Upper lobe of left lung (tissue), 6 donors: ENCODE measurements at regions not wholly inside any gene's neighbourhood (a gene's known extent, or its start where the extent isn't known, plus 50 kb on each side); places are given as distances from the start of the nearest gene placed in this dataset.

Source experiments
- ATAC-seq, 2 donors: fragments of 200-7000 bp; cut with Tn5 transposase; one replicate each; pipeline ENCODE4 v1.9.1; 2022; ENCODE audit warnings: mild to moderate bottlenecking in 2 of 2, moderate library complexity in 2 of 2; ENCODE audit not compliant: low FRiP score in 2 of 2
- DNase-seq, 2 donors: peaks; one replicate each; pipeline ENCODE4 v3.0.0-alpha.2; 2019 to 2020
- H3K27ac ChIP-seq, 4 donors: fragments of 200-600 bp; sonication (generic); one replicate each; pipeline ENCODE4 v1.5.1; 2016 to 2019
- H3K27me3 ChIP-seq, 4 donors: fragments of 200-600 bp; sonication (generic); one replicate each; pipeline ENCODE4 v1.5.1; 2017 to 2019
- H3K36me3 ChIP-seq, 4 donors: fragments of 200-600 bp; sonication (generic); one replicate each; pipeline ENCODE4 v1.5.1; 2016 to 2019
- H3K4me1 ChIP-seq, 4 donors: fragments of 200-600 bp; sonication (generic); one replicate each; pipeline ENCODE4 v1.5.1; 2018 to 2019
- H3K4me3 ChIP-seq, 4 donors: fragments of 200-600 bp; sonication (generic); one replicate each; pipeline ENCODE4 v1.5.1; 2017 to 2019; ENCODE audit warnings: mild to moderate bottlenecking in 2 of 4, moderate library complexity in 1 of 4
- H3K9me3 ChIP-seq, 4 donors: fragments of 200-600 bp; sonication (generic); one replicate each; pipeline ENCODE4 v1.5.1; 2018 to 2019
- EP300 ChIP-seq, 4 donors: sonication (generic); formaldehyde crosslinking; IDR thresholded peaks; one replicate each; pipeline ENCODE4 v1.5.1; 2017; ENCODE audit warnings: antibody characterized with exemption in 4 of 4, control low read depth in 2 of 4
- POLR2A ChIP-seq, 4 donors: fragments of 450-650 bp; IDR thresholded peaks; one replicate each; pipeline ENCODE4 v1.5.1; 2016 to 2017; ENCODE audit warnings: antibody characterized with exemption in 4 of 4, mild to moderate bottlenecking in 2 of 4
- POLR2AphosphoS5 ChIP-seq, 2 donors: sonication (generic); formaldehyde crosslinking; IDR thresholded peaks; one replicate each; pipeline ENCODE4 v1.5.1; 2017; ENCODE audit warnings: antibody characterized with exemption in 2 of 2
- WGBS, 2 donors: methylation state at CpG; one replicate each; pipeline ENCODE4 v1.1.5; 2017 to 2018; 5-methylcytosine and 5-hydroxymethylcytosine counted together
- TF ChIP-seq, protein P1 (sequence below), 6 experiments: fragments of 450-650 bp in 4 of 6; fragments of 200-600 bp in 2 of 6; sonication (generic) in 2 of 6; IDR thresholded peaks; one replicate each; pipeline ENCODE4 v1.5.1; 2016 to 2019; ENCODE audit warnings: antibody characterized with exemption in 6 of 6
- donor health status: DM: no; HTN: no; CAD: no; lungs with moderate emphysema.
- donor health status: DM: no; HTN: yes; CAD: no; lungs with severe emphysema.

DNA sequence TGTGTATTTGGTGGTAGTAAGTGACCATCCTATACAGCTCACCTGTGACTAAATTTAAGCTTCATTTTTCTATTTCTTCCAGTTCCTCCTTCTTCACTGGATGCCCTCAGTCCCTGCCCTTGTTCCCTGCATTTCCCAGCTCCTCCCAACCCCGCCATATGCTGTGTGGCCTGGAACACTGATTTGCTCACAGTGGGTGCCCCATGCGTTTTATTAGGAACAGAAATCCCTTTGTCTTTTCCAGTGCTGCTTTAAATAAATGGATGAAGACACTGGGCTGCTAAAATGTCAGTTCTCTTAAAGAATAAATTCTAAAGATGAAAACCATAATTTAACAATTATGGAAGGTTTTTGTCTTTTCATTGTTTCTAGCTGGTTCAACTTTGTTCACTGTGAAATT is 477.3 kb downstream of the DCDC2C start:
- H3K9me3 ChIP-seq: peaks cover 0 to 22% (median 9%) of the 10 kb centered on the region in 4 donors
- 79 to 84% methylated on average over 2 of the region's 2 CpGs for WGBS, 2 donors
- DNase-seq: no peak
- H3K4me3 ChIP-seq: no peak overlapping the region
- no peak for ATAC-seq
- H3K4me1 ChIP-seq: no peaks in the 10 kb centered on the region
- no peaks in the 10 kb centered on the region for H3K36me3 ChIP-seq
- TF ChIP-seq POLR2A (IDR thresholded peaks at IDR 0.05) (no peak), POLR2AphosphoS5 (IDR thresholded peaks at IDR 0.05) (no peak), EP300 (IDR thresholded peaks at IDR 0.05) (no peak)
- TF ChIP-seq, protein P1, sequence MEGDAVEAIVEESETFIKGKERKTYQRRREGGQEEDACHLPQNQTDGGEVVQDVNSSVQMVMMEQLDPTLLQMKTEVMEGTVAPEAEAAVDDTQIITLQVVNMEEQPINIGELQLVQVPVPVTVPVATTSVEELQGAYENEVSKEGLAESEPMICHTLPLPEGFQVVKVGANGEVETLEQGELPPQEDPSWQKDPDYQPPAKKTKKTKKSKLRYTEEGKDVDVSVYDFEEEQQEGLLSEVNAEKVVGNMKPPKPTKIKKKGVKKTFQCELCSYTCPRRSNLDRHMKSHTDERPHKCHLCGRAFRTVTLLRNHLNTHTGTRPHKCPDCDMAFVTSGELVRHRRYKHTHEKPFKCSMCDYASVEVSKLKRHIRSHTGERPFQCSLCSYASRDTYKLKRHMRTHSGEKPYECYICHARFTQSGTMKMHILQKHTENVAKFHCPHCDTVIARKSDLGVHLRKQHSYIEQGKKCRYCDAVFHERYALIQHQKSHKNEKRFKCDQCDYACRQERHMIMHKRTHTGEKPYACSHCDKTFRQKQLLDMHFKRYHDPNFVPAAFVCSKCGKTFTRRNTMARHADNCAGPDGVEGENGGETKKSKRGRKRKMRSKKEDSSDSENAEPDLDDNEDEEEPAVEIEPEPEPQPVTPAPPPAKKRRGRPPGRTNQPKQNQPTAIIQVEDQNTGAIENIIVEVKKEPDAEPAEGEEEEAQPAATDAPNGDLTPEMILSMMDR (IDR thresholded peaks at IDR 0.05): no peak
- H3K27me3 ChIP-seq: no peaks in the 10 kb centered on the region
- H3K27ac ChIP-seq: no peak overlapping the region

GRCh38 chr2:4181062-4181461 is 477.7 kb downstream of the DCDC2C start:
- 82 to 87% methylated on average over 1 of the region's 1 CpG for WGBS, 2 donors
- ATAC-seq: no peak
- Histone ChIP-seq H3K4me3 (no peak overlapping the region), H3K36me3 (no peaks in the 10 kb centered on the region), H3K4me1 (no peaks in the 10 kb centered on the region), H3K27me3 (no peaks in the 10 kb centered on the region), H3K27ac (no peak overlapping the region), H3K9me3 (peaks cover 0 to 17% (median 5%) of the 10 kb centered on the region in 4 donors)
- TF ChIP-seq, protein P1 (IDR thresholded peaks at IDR 0.05): no peak
- TF ChIP-seq POLR2AphosphoS5 (IDR thresholded peaks at IDR 0.05): no peak
- no peak for TF ChIP-seq POLR2A (IDR thresholded peaks at IDR 0.05)
- TF ChIP-seq EP300 (IDR thresholded peaks at IDR 0.05): no peak
- no peak for DNase-seq

GRCh38 chr2:4188561-4188960 is 485.2 kb downstream of the DCDC2C start:
- WGBS, 2 donors: 91 to 94% methylated on average over 2 of the region's 2 CpGs
- peaks cover 0 to 13% (median 0%) of the 10 kb centered on the region in 4 donors for H3K9me3 ChIP-seq

DNA sequence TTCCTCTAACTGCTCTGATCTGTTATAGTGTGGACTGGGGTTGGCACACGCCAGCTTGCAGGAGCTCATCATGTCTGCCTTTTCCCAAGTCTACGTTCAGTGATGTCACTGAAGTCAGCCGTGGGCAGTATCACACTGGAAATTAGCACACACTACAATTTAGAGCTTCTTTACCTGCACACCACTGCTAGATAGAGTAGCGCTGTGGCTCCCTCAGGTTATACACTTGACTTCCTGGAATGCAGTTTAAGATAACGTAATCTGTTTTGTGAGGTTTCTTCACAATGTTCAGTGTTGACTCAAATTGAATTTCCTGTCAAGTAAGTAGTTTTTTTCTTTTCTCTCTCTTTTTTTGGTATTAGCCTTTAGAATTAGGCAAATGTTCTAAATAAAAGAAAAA is 487.2 kb downstream of the DCDC2C start:
- H3K9me3 ChIP-seq: peaks cover 0 to 10% (median 0%) of the 10 kb centered on the region in 4 donors
- TF ChIP-seq EP300 (IDR thresholded peaks at IDR 0.05) (no peak), POLR2AphosphoS5 (IDR thresholded peaks at IDR 0.05) (no peak), POLR2A (IDR thresholded peaks at IDR 0.05) (no peak)
- TF ChIP-seq, protein P1 (IDR thresholded peaks at IDR 0.05): no peak
- no peak overlapping the region for H3K27ac ChIP-seq
- no peak for ATAC-seq
- H3K27me3 ChIP-seq: no peaks in the 10 kb centered on the region
- H3K4me1 ChIP-seq: no peaks in the 10 kb centered on the region
- no peaks in the 10 kb centered on the region for H3K36me3 ChIP-seq
- no peak for DNase-seq
- no peak overlapping the region for H3K4me3 ChIP-seq
- WGBS, 2 donors: 58 to 59% methylated on average over 5 of the region's 5 CpGs

More at GRCh38 chr2:4188561-4188960, 485.2 kb downstream of the DCDC2C start:
- no peak for TF ChIP-seq EP300 (IDR thresholded peaks at IDR 0.05)
- Histone ChIP-seq H3K27ac (no peak overlapping the region), H3K4me1 (no peaks in the 10 kb centered on the region), H3K27me3 (no peaks in the 10 kb centered on the region), H3K4me3 (no peak overlapping the region), H3K36me3 (no peaks in the 10 kb centered on the region)
- no peak for DNase-seq
- no peak for ATAC-seq

- H3K4me3 ChIP-seq: no peak overlapping the region
- H3K27me3 ChIP-seq: no peaks in the 10 kb centered on the region
- H3K27ac ChIP-seq: no peak overlapping the region
- no peak for DNase-seq
- WGBS, 2 donors: 81 to 86% methylated on average over 2 of the region's 2 CpGs
- no peaks in the 10 kb centered on the region for H3K4me1 ChIP-seq
- ATAC-seq: no peak
- H3K36me3 ChIP-seq: no peaks in the 10 kb centered on the region
- TF ChIP-seq POLR2A (IDR thresholded peaks at IDR 0.05): no peak
- TF ChIP-seq POLR2AphosphoS5 (IDR thresholded peaks at IDR 0.05): no peak
- TF ChIP-seq, protein P1 (IDR thresholded peaks at IDR 0.05): no peak
- no peak for TF ChIP-seq EP300 (IDR thresholded peaks at IDR 0.05)
- H3K9me3 ChIP-seq: peaks cover 0 to 10% (median 0%) of the 10 kb centered on the region in 4 donors
These were observed 488.7 kb downstream of the DCDC2C start for GRCh38 chr2:4192119-4192518.
